ENCODE measurements at regions not wholly inside any gene's neighbourhood (a gene's known extent, or its start where the extent isn't known, plus 50 kb on each side); places are given as distances from the start of the nearest gene placed in this dataset.

- TF ChIP-seq POLR2A (IDR thresholded peaks at IDR 0.05) (no peak), CTCF (IDR thresholded peaks at IDR 0.05) (no peak)
- H3K4me3 ChIP-seq (ENCODE audit: low read depth, poor library complexity, severe bottlenecking) = no peak overlapping the region
- DNase-seq (ENCODE audit: low spot score in 2 of 2) = no peak
- intact Hi-C loops (cut with DNase I; ENCODE audit: low total_unique reads) = no loop called here
- 84 to 88% methylated on average over 3 of the region's 3 CpGs for WGBS, 2 donors
Measured at GRCh38 chr7:85412912-85413311, 226.1 kb upstream of the SEMA3D start.

- intact Hi-C loops (cut with DNase I; ENCODE audit: low total_unique reads) = no loop called here
- WGBS, 2 donors = 80 to 82% methylated on average over 3 of the region's 3 CpGs
- no peak for DNase-seq (ENCODE audit: low spot score in 2 of 2)
- no peak overlapping the region for H3K4me3 ChIP-seq (ENCODE audit: low read depth, poor library complexity, severe bottlenecking)
- TF ChIP-seq CTCF (IDR thresholded peaks at IDR 0.05) (no peak), POLR2A (IDR thresholded peaks at IDR 0.05) (no peak)
Measured at GRCh38 chr7:85407391-85407790, 220.5 kb upstream of the SEMA3D start.

- no peak for DNase-seq (ENCODE audit: low spot score in 2 of 2)
- 87 to 96% methylated on average over 2 of the region's 2 CpGs for WGBS, 2 donors
- TF ChIP-seq POLR2A (IDR thresholded peaks at IDR 0.05) (no peak), CTCF (IDR thresholded peaks at IDR 0.05) (no peak)
Measured at GRCh38 chr7:85405016-85405902, 218.4 kb upstream of the SEMA3D start.

GRCh38 chr7:85396676-85397075, 209.8 kb upstream of the SEMA3D start:
- H3K4me3 ChIP-seq (ENCODE audit: low read depth, poor library complexity, severe bottlenecking) = no peak overlapping the region
- TF ChIP-seq POLR2A (IDR thresholded peaks at IDR 0.05) = no peak
- TF ChIP-seq CTCF (IDR thresholded peaks at IDR 0.05) = no peak
- intact Hi-C loops (cut with DNase I; ENCODE audit: low total_unique reads) = no loop called here
- 81 to 97% methylated on average over 1 of the region's 1 CpG for WGBS, 2 donors
- no peak for DNase-seq (ENCODE audit: low spot score in 2 of 2)

More at GRCh38 chr7:85405016-85405902, 218.4 kb upstream of the SEMA3D start:
- H3K4me3 ChIP-seq (ENCODE audit: low read depth, poor library complexity, severe bottlenecking) = no peak overlapping the region
- intact Hi-C loops (cut with DNase I; ENCODE audit: low total_unique reads) = no loop called here

- intact Hi-C loops (cut with DNase I; ENCODE audit: low total_unique reads) = no loop called here
- no peak for DNase-seq (ENCODE audit: low spot score in 2 of 2)
- TF ChIP-seq POLR2A (IDR thresholded peaks at IDR 0.05) (no peak), CTCF (IDR thresholded peaks at IDR 0.05) (no peak)
- 74 to 87% methylated on average over 1 of the region's 1 CpG for WGBS, 2 donors
- no peak overlapping the region for H3K4me3 ChIP-seq (ENCODE audit: low read depth, poor library complexity, severe bottlenecking)
Measured at GRCh38 chr7:85392789-85393188, 205.9 kb upstream of the SEMA3D start.

Data from lower leg skin (tissue), 4 donors.